Effector memory CD8-positive, alpha-beta T cell (primary cell): ENCODE measurements at regions not wholly inside any gene's neighbourhood (a gene's known extent, or its start where the extent isn't known, plus 50 kb on each side); places are given as distances from the start of the nearest gene placed in this dataset.
"Not testable (repeated sequence)": the region's sequence is repeated elsewhere in the genome, so short reads cannot be mapped to it uniquely, and the experiment has no call there.

Experiments
- ATAC-seq: fragments of 150-1000 bp; cut with Tn5 transposase; replicated peaks from 2 replicates; pipeline ENCODE4 v1.10.0; 2021; ENCODE audit warnings: mild to moderate bottlenecking, moderate library complexity
- DNase-seq, 3 experiments: peaks; one replicate each; pipeline ENCODE4 v3.0.0; 2021
- H3K27ac Mint-ChIP-seq, 2 donors: one replicate each; pipeline ENCODE4 v1.8.0; 2022; ENCODE audit warnings: mild to moderate bottlenecking in 2 of 2, mixed read lengths in 2 of 2, moderate library complexity in 2 of 2
- H3K27me3 Mint-ChIP-seq, 2 donors: one replicate each; pipeline ENCODE4 v1.8.0; 2022; ENCODE audit warnings: mixed read lengths in 2 of 2
- H3K36me3 Mint-ChIP-seq: one replicate; pipeline ENCODE4 v1.8.0; 2022; ENCODE audit warnings: mild to moderate bottlenecking, moderate library complexity, mixed read lengths; ENCODE audit not compliant: insufficient read depth
- H3K4me1 Mint-ChIP-seq, 2 donors: one replicate each; pipeline ENCODE4 v1.8.0; 2022; ENCODE audit warnings: low read depth in 2 of 2, mixed read lengths in 2 of 2
- H3K4me3 Mint-ChIP-seq, 2 donors: one replicate each; pipeline ENCODE4 v1.8.0; 2022; ENCODE audit warnings: mild to moderate bottlenecking in 2 of 2, mixed read lengths in 2 of 2, moderate library complexity in 2 of 2
- H3K9me3 Mint-ChIP-seq, 2 donors: one replicate each; pipeline ENCODE4 v1.8.0; 2022; ENCODE audit warnings: mixed read lengths in 2 of 2

DNA sequence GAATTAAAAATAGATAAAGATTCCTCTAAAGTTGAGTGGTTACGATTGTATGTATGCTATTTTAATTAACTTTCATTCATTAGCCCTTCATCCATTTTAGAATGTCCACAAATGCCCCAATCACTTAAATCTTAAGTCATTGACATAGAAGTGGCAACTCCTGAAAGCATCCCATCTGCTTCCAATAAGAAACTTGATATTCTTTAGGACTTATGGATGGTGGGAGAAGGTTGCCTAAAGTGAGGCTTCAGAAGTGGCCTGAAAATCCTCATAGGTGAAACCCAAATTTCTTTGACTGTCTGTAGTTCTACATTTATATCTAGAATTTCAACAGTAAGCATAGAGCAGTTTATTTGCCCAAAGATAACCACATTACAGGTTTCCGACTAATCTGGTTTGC, 161.7 kb upstream of the HMGA2 start:
- Mint-ChIP-seq H3K4me3 (no peak overlapping the region), H3K36me3 (no peaks in the 10 kb centered on the region), H3K27ac (no peak overlapping the region), H3K4me1 (no peaks in the 10 kb centered on the region), H3K9me3 (peaks cover 6 to 18% of the 10 kb centered on the region in 2 donors), H3K27me3 (peaks cover 0 to 8% of the 10 kb centered on the region in 2 donors)
- DNase-seq = no peak
- no peak for ATAC-seq

DNA sequence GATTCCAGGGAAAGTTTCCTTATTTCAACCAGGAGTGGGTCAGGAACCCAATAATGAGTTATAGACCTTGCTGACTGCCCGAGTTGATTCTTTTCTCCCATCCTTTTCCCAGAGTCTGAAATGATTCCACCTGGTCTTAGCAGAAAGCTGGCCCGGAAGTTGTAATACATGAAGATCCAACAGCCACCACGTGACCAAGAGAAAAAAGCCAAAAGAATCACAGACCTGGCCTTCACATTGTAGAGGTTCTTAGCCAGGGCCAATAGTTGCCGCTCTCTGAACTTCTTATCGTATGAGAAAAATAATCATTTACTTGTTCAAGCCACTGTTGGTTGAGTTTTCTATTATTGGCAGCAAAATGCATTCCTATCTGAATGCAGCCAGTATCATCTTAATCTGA, 161.2 kb upstream of the HMGA2 start:
- no peak overlapping the region for H3K4me3 Mint-ChIP-seq
- DNase-seq = no peak
- H3K27ac Mint-ChIP-seq = no peak overlapping the region
- peaks cover 0 to 8% of the 10 kb centered on the region in 2 donors for H3K27me3 Mint-ChIP-seq
- no peaks in the 10 kb centered on the region for H3K36me3 Mint-ChIP-seq
- no peak for ATAC-seq
- no peaks in the 10 kb centered on the region for H3K4me1 Mint-ChIP-seq
- peaks cover 6 to 18% of the 10 kb centered on the region in 2 donors for H3K9me3 Mint-ChIP-seq

DNA sequence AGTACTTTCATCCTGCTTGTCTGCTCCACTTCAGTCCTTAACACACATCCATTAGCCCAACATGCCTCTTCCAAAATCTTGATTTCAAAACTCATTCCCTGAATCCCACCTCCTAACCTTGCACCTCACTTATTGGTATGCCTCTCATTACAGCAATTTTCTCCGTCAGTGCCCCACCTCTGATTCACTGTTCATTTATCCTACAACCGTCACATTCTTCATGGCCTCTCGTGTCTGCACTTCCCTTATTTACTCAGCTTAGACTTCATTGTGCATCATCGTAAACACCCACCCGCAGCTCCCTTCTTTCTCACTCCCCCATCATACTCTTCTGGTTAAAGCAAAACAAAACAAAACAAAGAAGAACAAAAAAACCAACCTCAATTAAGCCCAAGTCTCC, 160.6 kb upstream of the HMGA2 start:
- no peak overlapping the region for H3K27ac Mint-ChIP-seq
- no peaks in the 10 kb centered on the region for H3K4me1 Mint-ChIP-seq
- H3K9me3 Mint-ChIP-seq = peaks cover 6 to 12% of the 10 kb centered on the region in 2 donors
- ATAC-seq (no peak), DNase-seq (no peak)
- peaks cover 0 to 8% of the 10 kb centered on the region in 2 donors for H3K27me3 Mint-ChIP-seq
- no peak overlapping the region for H3K4me3 Mint-ChIP-seq
- no peaks in the 10 kb centered on the region for H3K36me3 Mint-ChIP-seq

DNA sequence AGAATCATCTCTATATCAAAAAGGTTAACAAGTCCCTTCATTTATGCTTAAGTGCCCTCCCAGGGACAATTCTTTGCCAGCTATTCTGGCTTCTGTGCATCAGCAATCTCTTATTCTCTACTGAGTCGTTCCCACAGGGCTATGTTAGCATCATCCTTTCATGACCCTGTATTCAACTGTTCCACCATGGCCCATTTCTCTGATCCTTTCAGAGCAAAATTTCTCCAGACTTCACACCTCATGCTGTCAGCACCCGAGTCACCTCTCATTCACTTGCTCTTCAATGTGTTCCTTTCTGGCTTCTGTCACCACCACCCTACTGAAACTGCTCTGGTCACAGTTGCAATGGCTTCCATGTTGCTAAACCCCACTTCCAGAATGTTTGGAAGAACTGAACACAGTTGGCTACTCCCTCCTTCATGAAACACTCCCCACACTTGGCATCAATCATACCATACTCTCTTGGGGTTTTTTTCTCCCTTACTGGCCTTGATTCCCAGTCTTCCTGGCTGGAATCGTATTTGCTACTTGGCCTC, 159.5 kb upstream of the HMGA2 start:
- peaks cover 0 to 7% of the 10 kb centered on the region in 2 donors for H3K27me3 Mint-ChIP-seq
- H3K4me1 Mint-ChIP-seq = no peaks in the 10 kb centered on the region
- ATAC-seq = no peak
- no peaks in the 10 kb centered on the region for H3K36me3 Mint-ChIP-seq
- no peak overlapping the region for H3K27ac Mint-ChIP-seq
- DNase-seq = no peak
- H3K9me3 Mint-ChIP-seq = peaks cover 8 to 12% of the 10 kb centered on the region in 2 donors
- H3K4me3 Mint-ChIP-seq = no peak overlapping the region

DNA sequence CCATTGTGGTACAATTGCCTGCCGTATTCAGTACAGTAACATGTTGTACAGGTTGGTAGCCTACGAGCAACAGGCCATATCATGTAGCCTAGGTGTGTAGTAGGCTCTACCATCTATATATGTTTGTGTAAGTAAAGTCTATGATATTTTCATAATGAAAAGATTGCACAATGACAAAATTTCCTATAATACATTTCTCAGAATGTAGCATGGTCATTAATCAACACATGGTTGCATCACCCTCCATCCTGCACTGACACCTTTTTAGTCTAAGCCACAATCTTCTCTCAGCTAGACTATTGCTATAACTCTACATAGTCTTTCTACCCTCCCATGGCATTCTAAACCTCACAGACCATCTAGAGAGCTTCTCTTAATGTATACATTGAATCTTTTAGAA, 158.5 kb upstream of the HMGA2 start:
- Mint-ChIP-seq H3K36me3 (no peaks in the 10 kb centered on the region), H3K27me3 (peaks cover 0 to 6% of the 10 kb centered on the region in 2 donors), H3K4me3 (no peak overlapping the region), H3K4me1 (no peaks in the 10 kb centered on the region), H3K9me3 (peaks cover 8 to 12% of the 10 kb centered on the region in 2 donors), H3K27ac (no peak overlapping the region)
- DNase-seq = no peak
- ATAC-seq = no peak

DNA sequence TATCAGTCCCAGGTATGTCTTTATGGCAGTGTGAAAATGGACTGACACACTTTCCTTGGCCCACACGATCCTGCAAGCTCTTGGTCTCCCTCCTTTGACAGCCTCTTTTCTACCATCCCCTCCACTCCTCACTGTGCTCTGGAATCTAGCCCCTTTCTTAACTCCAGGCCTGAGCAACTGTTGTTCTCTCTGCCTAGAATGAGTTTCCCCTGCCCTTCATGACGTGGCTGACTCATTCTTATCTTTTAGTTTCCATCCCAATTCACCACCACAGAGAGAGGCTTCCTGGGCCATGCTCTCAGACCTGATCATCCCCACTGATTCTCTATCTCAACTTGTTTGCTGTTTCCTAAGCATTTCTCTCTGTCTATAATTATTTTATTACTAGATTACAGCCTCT, 157.4 kb upstream of the HMGA2 start:
- DNase-seq = no peak
- no peak overlapping the region for H3K27ac Mint-ChIP-seq
- ATAC-seq = no peak
- H3K9me3 Mint-ChIP-seq = peaks cover 8 to 12% of the 10 kb centered on the region in 2 donors
- H3K27me3 Mint-ChIP-seq = peaks cover 0 to 6% of the 10 kb centered on the region in 2 donors
- no peak overlapping the region for H3K4me3 Mint-ChIP-seq
- H3K36me3 Mint-ChIP-seq = no peaks in the 10 kb centered on the region
- H3K4me1 Mint-ChIP-seq = no peaks in the 10 kb centered on the region

GRCh38 chr12:65667932-65668331, 156.4 kb upstream of the HMGA2 start:
- ATAC-seq (no peak), DNase-seq (no peak)
- Mint-ChIP-seq H3K4me1 (no peaks in the 10 kb centered on the region), H3K27ac (no peak overlapping the region), H3K27me3 (peaks cover 0 to 6% of the 10 kb centered on the region in 2 donors), H3K4me3 (no peak overlapping the region), H3K9me3 (peaks cover 8 to 12% of the 10 kb centered on the region in 2 donors), H3K36me3 (no peaks in the 10 kb centered on the region)

GRCh38 chr12:65668981-65669695, 155.1 kb upstream of the HMGA2 start:
- Mint-ChIP-seq H3K4me1 (no peaks in the 10 kb centered on the region), H3K27me3 (peaks cover 0 to 6% of the 10 kb centered on the region in 2 donors), H3K4me3 (no peak overlapping the region), H3K9me3 (peaks cover 8 to 12% of the 10 kb centered on the region in 2 donors), H3K36me3 (no peaks in the 10 kb centered on the region), H3K27ac (no peak overlapping the region)
- ATAC-seq = no peak
- DNase-seq = no peak

- H3K36me3 Mint-ChIP-seq = no peaks in the 10 kb centered on the region
These were observed 153.5 kb upstream of the HMGA2 start for GRCh38 chr12:65670775-65671174.

GRCh38 chr12:65672441-65672840, 151.8 kb upstream of the HMGA2 start:
- no peaks in the 10 kb centered on the region for H3K36me3 Mint-ChIP-seq
- H3K27me3 Mint-ChIP-seq = peaks cover 0 to 25% of the 10 kb centered on the region in 2 donors
- ATAC-seq = no peak
- H3K27ac Mint-ChIP-seq = no peak overlapping the region
- no peaks in the 10 kb centered on the region for H3K4me1 Mint-ChIP-seq
- DNase-seq = no peak
- peaks cover 0 to 2% of the 10 kb centered on the region in 2 donors for H3K9me3 Mint-ChIP-seq
- no peak overlapping the region for H3K4me3 Mint-ChIP-seq

More at GRCh38 chr12:65670775-65671174, 153.5 kb upstream of the HMGA2 start:
- ATAC-seq = no peak
- H3K27me3 Mint-ChIP-seq = peaks cover 0 to 9% of the 10 kb centered on the region in 2 donors
- DNase-seq = no peak
- H3K27ac Mint-ChIP-seq = no peak overlapping the region
- no peak overlapping the region for H3K4me3 Mint-ChIP-seq
- H3K9me3 Mint-ChIP-seq = peaks cover 0 to 4% of the 10 kb centered on the region in 2 donors
- no peaks in the 10 kb centered on the region for H3K4me1 Mint-ChIP-seq

DNA sequence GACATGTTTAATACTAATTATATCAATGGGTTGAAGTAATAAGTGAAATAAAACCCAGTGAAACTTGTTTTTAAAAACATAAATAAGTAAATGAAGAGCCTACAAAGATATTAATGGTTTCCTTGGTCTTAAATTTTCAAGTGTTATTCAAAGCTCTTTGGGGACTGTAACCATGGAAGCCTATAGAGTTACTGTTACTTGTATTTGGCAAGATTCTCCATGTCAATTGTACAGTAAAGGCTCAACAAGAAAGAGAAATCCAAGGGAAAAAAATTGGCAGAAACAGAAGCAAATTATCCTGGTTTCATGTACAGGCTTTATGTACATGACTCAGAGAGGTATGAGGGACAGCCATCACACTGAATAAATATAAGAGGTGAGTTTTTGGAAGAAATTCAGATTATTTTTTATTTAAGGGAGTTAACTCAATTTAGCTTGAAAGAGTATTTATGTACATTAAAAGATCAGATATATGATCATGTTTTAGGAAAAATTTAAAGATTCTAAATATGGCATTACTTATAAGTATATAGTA, 151.1 kb upstream of the HMGA2 start:
- no peak for ATAC-seq
- no peaks in the 10 kb centered on the region for H3K4me1 Mint-ChIP-seq
- H3K27ac Mint-ChIP-seq = no peak overlapping the region
- H3K4me3 Mint-ChIP-seq = no peak overlapping the region
- H3K9me3 Mint-ChIP-seq = peaks cover 3% of the 10 kb centered on the region in 2 donors
- no peak for DNase-seq
- peaks cover 0 to 25% of the 10 kb centered on the region in 2 donors for H3K27me3 Mint-ChIP-seq
- H3K36me3 Mint-ChIP-seq = no peaks in the 10 kb centered on the region

GRCh38 chr12:65673732-65674131, 150.6 kb upstream of the HMGA2 start:
- Mint-ChIP-seq H3K36me3 (no peaks in the 10 kb centered on the region), H3K4me1 (no peaks in the 10 kb centered on the region), H3K27me3 (peaks cover 0 to 25% of the 10 kb centered on the region in 2 donors), H3K9me3 (peaks cover 5 to 6% of the 10 kb centered on the region in 2 donors), H3K4me3 (no peak overlapping the region), H3K27ac (no peak overlapping the region)
- DNase-seq (no peak), ATAC-seq (no peak)

- no peak overlapping the region for H3K4me3 Mint-ChIP-seq
- ATAC-seq = no peak
- H3K36me3 Mint-ChIP-seq = no peaks in the 10 kb centered on the region
- no peaks in the 10 kb centered on the region for H3K4me1 Mint-ChIP-seq
- peaks cover 0 to 18% of the 10 kb centered on the region in 2 donors for H3K27me3 Mint-ChIP-seq
- no peak for DNase-seq
- no peak overlapping the region for H3K27ac Mint-ChIP-seq
- H3K9me3 Mint-ChIP-seq = peaks cover 3 to 6% of the 10 kb centered on the region in 2 donors
These were observed 149.1 kb upstream of the HMGA2 start for GRCh38 chr12:65675141-65675621.

GRCh38 chr12:65678172-65678571, 146.1 kb upstream of the HMGA2 start:
- not testable (repeated sequence) for H3K9me3 Mint-ChIP-seq, H3K27ac Mint-ChIP-seq, ATAC-seq, H3K4me3 Mint-ChIP-seq, H3K4me1 Mint-ChIP-seq, DNase-seq, H3K36me3 Mint-ChIP-seq
- peaks cover 0 to 18% of the 10 kb centered on the region in 2 donors for H3K27me3 Mint-ChIP-seq
